ENCODE measurements at regions not wholly inside any gene's neighbourhood (a gene's known extent, or its start where the extent isn't known, plus 50 kb on each side); places are given as distances from the start of the nearest gene placed in this dataset.
"Not testable (repeated sequence)": the region's sequence is repeated elsewhere in the genome, so short reads cannot be mapped to it uniquely, and the experiment has no call there.

GRCh38 chr9:100813871-100814270 lies 214.7 kb upstream of the PLPPR1 start:
- no peak for DNase-seq

DNA sequence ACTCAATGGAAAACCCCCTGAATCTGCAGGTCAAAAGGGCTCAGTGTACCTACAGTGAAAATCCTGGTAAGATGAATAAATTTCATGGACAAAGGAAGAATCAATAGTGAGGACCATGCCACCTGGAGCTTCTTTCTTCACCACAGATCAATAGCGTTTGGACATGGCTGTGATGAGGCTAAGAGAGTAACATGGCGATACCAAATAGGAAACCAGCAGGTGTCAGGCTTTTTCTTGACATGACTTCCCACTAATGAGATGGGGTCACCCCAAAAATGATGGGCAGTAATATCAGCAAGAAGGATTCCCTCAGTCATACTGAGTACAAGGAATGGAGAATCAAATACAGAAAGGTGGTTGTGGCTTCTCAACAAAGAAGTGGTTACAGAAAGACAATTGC lies 208.5 kb upstream of the PLPPR1 start:
- no peak for DNase-seq

GRCh38 chr9:100833035-100833434 lies 195.5 kb upstream of the PLPPR1 start:
- not testable (repeated sequence) for DNase-seq

DNA sequence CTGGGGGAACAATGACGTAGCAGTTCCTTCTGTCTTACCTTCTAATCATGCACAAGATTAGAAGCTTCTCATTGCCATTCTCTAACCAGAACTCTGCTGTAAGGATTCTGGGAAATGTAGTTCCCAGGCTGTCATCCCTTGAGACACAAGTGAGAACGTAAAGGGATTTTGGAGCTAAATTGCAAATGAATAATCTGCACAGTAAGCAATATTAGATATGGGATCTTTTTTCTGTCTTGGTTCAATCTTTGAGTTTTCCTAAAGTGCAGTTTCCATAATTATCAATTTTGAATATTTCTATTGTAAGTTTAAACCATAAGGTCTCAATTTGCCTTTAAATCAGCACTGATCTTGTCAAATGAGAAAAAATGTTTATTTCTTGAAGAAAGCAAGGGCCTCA lies 189.7 kb upstream of the PLPPR1 start:
- no peak for DNase-seq

- DNase-seq: no peak
Measured at GRCh38 chr9:100848726-100849125, 179.8 kb upstream of the PLPPR1 start.

- DNase-seq: no peak
Measured at GRCh38 chr9:100852088-100852487, 176.4 kb upstream of the PLPPR1 start.

DNA sequence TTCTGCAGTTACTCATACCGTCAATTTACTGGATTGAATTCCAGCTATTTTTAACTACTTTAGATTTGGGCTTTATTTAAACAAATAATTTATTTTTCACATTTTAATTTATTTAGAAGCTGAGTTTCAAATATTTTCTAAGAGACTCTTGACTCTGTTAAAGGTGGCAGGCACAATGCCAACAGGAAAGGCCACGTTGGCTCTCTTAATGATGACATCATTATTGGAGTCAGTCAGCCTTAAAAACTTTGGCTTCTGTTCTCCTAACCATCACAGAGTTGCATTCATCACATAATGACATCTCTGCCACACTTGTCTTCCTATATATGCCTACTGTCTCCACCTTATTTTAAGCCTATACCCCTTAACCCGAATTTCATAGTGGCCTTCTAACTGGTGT lies 172.3 kb upstream of the PLPPR1 start:
- DNase-seq: no peak

DNA sequence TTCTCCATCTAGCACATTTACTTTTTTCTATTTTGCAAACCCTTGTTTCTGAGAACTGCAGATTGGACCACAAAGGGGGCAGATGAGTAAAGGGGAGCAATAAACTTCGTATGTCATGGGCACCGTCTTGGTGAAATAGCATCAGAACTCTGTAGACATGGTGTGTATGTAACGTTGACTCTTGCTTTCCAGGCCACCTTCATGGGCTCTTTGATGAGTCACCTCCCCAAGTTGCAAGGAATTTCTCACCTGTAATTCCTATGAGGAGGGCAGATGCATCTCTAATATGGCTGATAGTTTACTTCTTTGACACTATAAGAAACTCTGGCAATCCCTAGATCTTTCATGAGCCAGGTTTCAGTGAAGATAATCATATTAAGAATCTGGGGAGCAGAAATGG lies 163.4 kb upstream of the PLPPR1 start:
- no peak for DNase-seq

- DNase-seq: no peak
Measured at GRCh38 chr9:100865648-100866047, 162.9 kb upstream of the PLPPR1 start.

DNA sequence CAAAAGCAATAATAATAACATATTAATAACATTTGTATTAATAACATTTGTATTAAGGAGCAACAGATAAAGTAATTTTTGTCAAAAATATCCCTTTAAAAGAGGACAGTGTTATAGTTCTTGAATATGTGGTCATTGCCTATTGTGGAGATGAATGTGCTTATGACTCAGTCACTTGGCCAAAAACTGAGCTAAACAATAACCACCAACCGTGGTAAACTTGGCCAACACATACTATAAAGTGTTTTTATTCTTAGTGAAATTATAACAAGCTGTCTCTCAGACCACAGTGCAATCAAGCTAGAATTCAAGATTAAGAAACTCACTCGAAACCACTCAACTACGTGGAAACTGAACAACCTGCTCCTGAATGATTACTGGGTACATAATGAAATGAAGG lies 159.2 kb upstream of the PLPPR1 start:
- DNase-seq: no peak

GRCh38 chr9:100879884-100880283 lies 148.6 kb upstream of the PLPPR1 start:
- no peak for DNase-seq

DNA sequence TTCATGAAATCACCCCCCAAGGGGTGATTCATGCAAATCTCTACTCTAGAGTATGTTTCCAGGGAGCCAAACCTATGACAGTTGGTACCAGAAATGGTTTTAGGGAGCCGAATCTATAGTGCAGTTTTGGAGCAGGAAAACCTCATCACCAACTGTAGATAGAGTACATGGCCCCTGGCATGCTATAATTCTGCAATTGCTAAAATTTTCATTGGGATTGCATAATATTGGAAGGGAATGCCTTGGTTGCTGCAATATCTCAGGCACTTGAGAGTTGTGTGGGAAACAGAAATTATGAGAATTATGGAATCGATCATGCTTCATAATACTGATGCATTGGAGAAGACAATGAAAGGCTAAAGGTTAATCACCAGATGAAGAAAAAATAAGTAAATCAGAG lies 148.2 kb upstream of the PLPPR1 start:
- no peak for DNase-seq

DNA sequence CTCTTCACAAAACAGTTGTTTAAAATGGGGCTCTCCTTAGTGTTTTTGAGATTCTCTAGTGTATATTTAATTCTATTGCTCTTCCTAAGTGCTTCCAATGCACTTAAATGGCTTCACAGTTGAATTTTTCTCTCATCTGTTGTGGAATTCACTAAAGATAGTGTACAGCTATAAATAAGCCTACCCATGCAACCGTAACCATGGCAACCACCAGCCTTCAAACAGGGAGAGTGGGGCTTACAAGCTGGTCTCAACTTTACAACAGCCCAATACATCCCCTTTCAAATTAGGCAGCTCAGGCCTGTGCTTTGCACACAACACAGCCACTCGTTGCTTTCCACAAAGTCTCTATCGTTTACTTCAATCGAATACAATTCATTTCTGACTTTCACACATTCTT lies 144.0 kb upstream of the PLPPR1 start:
- DNase-seq: no peak

- DNase-seq: no peak
Measured at GRCh38 chr9:100890321-100890720, 138.2 kb upstream of the PLPPR1 start.

- DNase-seq: no peak
Measured at GRCh38 chr9:100911273-100911672, 117.3 kb upstream of the PLPPR1 start.

DNA sequence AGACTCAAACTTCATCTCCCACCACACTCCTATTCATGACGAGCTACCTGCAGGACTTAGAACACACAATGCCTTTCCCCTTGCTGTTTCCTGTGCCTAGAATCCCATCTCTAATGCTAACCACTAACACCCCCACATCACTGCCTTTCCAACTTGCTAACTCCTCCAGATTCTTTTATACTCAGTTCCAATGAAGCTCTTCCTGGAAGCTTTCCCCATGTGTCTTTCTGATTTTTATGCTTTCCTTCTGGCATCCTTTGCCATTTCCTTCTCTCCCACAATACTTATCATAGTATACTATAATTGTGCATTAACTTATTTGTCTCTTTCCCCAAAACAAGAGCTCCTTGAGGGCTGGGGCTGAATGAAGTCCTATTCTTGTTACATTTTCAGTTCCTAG lies 115.3 kb upstream of the PLPPR1 start:
- no peak for DNase-seq

GRCh38 chr9:100914266-100914665 lies 114.3 kb upstream of the PLPPR1 start:
- DNase-seq: no peak

- no peak for DNase-seq
Measured at GRCh38 chr9:100919506-100919905, 109.0 kb upstream of the PLPPR1 start.

GRCh38 chr9:100926366-100926765 lies 102.2 kb upstream of the PLPPR1 start:
- no peak for DNase-seq

DNA sequence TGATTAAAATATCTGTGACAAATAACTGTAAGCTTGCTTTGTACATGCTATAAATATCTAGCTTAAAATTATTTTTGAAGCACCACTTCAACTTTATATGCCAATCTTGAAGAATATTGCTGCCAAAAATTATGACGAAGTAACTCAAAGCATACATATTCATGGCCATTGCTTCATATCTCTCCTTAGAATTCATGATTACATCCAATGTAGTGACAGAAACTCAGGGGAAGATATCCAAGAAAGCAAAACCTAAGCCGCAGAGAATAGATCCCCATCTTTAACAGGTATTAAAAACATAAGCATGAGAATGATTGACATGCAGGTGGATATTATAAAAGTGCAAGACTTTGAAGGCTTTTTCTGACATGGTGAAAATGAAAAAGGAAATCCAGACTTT lies 100.8 kb upstream of the PLPPR1 start:
- DNase-seq: no peak

DNA sequence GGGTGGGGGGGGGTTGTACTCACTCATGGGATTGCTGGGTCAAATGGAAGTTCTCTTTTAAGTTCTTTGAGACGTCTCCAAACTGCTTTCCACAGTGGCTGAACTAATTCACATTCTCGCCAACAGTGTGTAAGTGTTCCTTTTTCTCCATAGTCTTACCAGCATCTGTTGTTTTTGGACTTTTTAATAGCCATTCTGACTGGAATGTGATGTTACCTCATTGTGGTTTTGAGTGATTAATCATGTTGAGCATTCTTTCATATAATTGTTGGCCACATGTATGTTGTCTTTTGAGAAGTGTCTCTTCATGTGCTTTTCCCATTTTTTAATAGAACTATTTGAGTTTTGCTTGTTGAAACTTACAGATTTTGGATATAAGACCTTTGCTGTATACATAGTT lies 94.9 kb upstream of the PLPPR1 start:
- no peak for DNase-seq

- DNase-seq: no peak
Measured at GRCh38 chr9:100937382-100937781, 91.1 kb upstream of the PLPPR1 start.

- DNase-seq: no peak
Measured at GRCh38 chr9:100938507-100938906, 90.0 kb upstream of the PLPPR1 start.

- DNase-seq: no peak
Measured at GRCh38 chr9:100939636-100940035, 88.9 kb upstream of the PLPPR1 start.

- no peak for DNase-seq
Measured at GRCh38 chr9:100959226-100959625, 69.3 kb upstream of the PLPPR1 start.

Measured in NCI-H69 (cell line).